H1 (cell line): ENCODE measurements at regions not wholly inside any gene's neighbourhood (a gene's known extent, or its start where the extent isn't known, plus 50 kb on each side); places are given as distances from the start of the nearest gene placed in this dataset.

Experiments
- CTCF ChIA-PET: fragments of 300-600 bp; sonication (Branson Sonifier 250); formaldehyde crosslinking; loops from one replicate; lab custom pipeline; 2021; ENCODE audit not compliant: partially characterized antibody; lab: Charles Lee
- POLR2A ChIA-PET: fragments of 300-600 bp; sonication (Branson Sonifier 250); formaldehyde crosslinking; loops from one replicate; lab custom pipeline; 2021; ENCODE audit warnings: inconsistent platforms; ENCODE audit not compliant: partially characterized antibody; lab: Charles Lee
- DNase-seq, 2 experiments: peaks; one replicate each; pipeline versions ENCODE4 v3.0.0 to v3.0.0-alpha.2; 2010 to 2022; ENCODE audit warnings: low spot score in 2 of 2, low read depth in 1 of 2, mixed read lengths in 1 of 2
- FAIRE-seq: peaks from 2 replicates; lab custom pipeline; 2011; peaks lifted over from hg19 to GRCh38; lab: Jason Lieb, UNC
- H2AFZ ChIP-seq: 2 replicates; pipeline ENCODE4 v1.8.1; 2012; ENCODE audit warnings: low read length, inconsistent platforms
- H2AK5ac ChIP-seq: 2 replicates; pipeline ENCODE4 v1.6.1; 2013; ENCODE audit warnings: low read depth, low read length
- H2BK120ac ChIP-seq: replicated peaks from 2 replicates; pipeline ENCODE3; 2013; ENCODE audit warnings: low read depth, low read length, inconsistent platforms
- H2BK12ac ChIP-seq: 2 replicates; pipeline ENCODE4 v1.6.1; 2013; ENCODE audit warnings: low read depth, low read length
- H2BK15ac ChIP-seq: 2 replicates; pipeline ENCODE4 v1.6.1; 2013; ENCODE audit warnings: low read length
- H2BK20ac ChIP-seq: 2 replicates; pipeline ENCODE4 v1.6.1; 2013; ENCODE audit warnings: low read length
- H2BK5ac ChIP-seq: 2 replicates; pipeline ENCODE4 v1.6.1; 2013; ENCODE audit warnings: low read depth, low read length
- H3K14ac ChIP-seq: 2 replicates; pipeline ENCODE4 v1.6.1; 2013; ENCODE audit warnings: inconsistent platforms; ENCODE audit not compliant: insufficient read length
- H3K18ac ChIP-seq: 2 replicates; pipeline ENCODE4 v1.6.1; 2013; ENCODE audit warnings: low read length; ENCODE audit errors: extremely low read depth
- H3K23ac ChIP-seq: 2 replicates; pipeline ENCODE4 v1.6.1; 2013; ENCODE audit warnings: inconsistent platforms; ENCODE audit not compliant: insufficient read length
- H3K23me2 ChIP-seq: 2 replicates; pipeline ENCODE4 v1.6.1; 2013; ENCODE audit warnings: low read depth, low read length
- H3K27ac ChIP-seq: 2 replicates; pipeline ENCODE4 v1.6.1; 2011; ENCODE audit warnings: low read depth, low read length, inconsistent platforms
- H3K27me3 ChIP-seq, 4 experiments: replicated peaks in 1 of 4; 1 replicate in 1 of 4; 2 replicates in 3 of 4; pipeline versions ENCODE4 v1.6.1 to v1.8.1; 2011 to 2013; ENCODE audit warnings: low read length in 3 of 4, mild to moderate bottlenecking in 3 of 4, inconsistent platforms in 2 of 4, mixed read lengths in 2 of 4, moderate library complexity in 1 of 4; ENCODE audit not compliant: control insufficient read depth in 3 of 4, insufficient read depth in 3 of 4; ENCODE audit errors: extremely low read depth in 1 of 4
- H3K36me3 ChIP-seq, 4 experiments: 2 replicates each; pipeline versions ENCODE4 v1.6.1 to v1.8.1; 2011 to 2013; ENCODE audit warnings: mild to moderate bottlenecking in 4 of 4, low read length in 3 of 4, moderate library complexity in 2 of 4, control low read depth in 1 of 4, inconsistent platforms in 1 of 4; ENCODE audit not compliant: insufficient read depth in 4 of 4, control insufficient read depth in 2 of 4
- H3K4ac ChIP-seq: replicated peaks from 2 replicates; pipeline ENCODE3; 2013; ENCODE audit warnings: low read length, low read depth, mixed read lengths, inconsistent platforms; ENCODE audit not compliant: insufficient read length
- H3K4me1 ChIP-seq, 4 experiments: replicated peaks in 1 of 4; 1 replicate in 1 of 4; 2 replicates in 3 of 4; pipeline versions ENCODE4 v1.6.1 to v1.8.1; 2011 to 2013; ENCODE audit warnings: low read length in 3 of 4, inconsistent platforms in 2 of 4, mixed read lengths in 1 of 4; ENCODE audit not compliant: insufficient read depth in 4 of 4, control insufficient read depth in 3 of 4
- H3K4me2 ChIP-seq, 2 experiments: 2 replicates each; pipeline versions ENCODE4 v1.6.1 to v1.8.1; 2011 to 2013; ENCODE audit warnings: low read depth in 2 of 2, low read length in 2 of 2, control low read depth in 1 of 2, inconsistent platforms in 1 of 2, mild to moderate bottlenecking in 1 of 2; ENCODE audit not compliant: insufficient read depth in 1 of 2
- H3K4me3 ChIP-seq, 4 experiments: fragments of 200-600, 300-600 bp in 1 of 4; sonication (generic), shearing (Covaris generic), sonication (Bioruptor Twin) in 1 of 4; 2 replicates each; pipeline versions ENCODE4 v1.5.1 to v1.8.1; 2011 to 2016; ENCODE audit warnings: low read length in 4 of 4, low read depth in 3 of 4, control low read depth in 2 of 4, inconsistent platforms in 2 of 4, mild to moderate bottlenecking in 2 of 4, mixed read lengths in 1 of 4, moderate library complexity in 1 of 4; ENCODE audit not compliant: insufficient read depth in 2 of 4; ENCODE audit errors: extremely low read depth in 1 of 4
- H3K56ac ChIP-seq: replicated peaks from 2 replicates; pipeline ENCODE3; 2013; ENCODE audit warnings: low read depth, mild to moderate bottlenecking, mixed read lengths, low read length, inconsistent platforms; ENCODE audit not compliant: insufficient read length
- H3K79me1 ChIP-seq: 2 replicates; pipeline ENCODE4 v1.6.1; 2013; ENCODE audit warnings: low read depth, low read length, control low read depth
- H3K79me2 ChIP-seq, 2 experiments: 2 replicates each; pipeline versions ENCODE4 v1.6.1 to v1.8.1; 2012 to 2013; ENCODE audit warnings: low read length in 2 of 2, mild to moderate bottlenecking in 2 of 2, inconsistent platforms in 1 of 2; ENCODE audit not compliant: insufficient read depth in 2 of 2, control insufficient read depth in 1 of 2
- H3K9ac ChIP-seq, 4 experiments: replicated peaks in 1 of 4; 1 replicate in 1 of 4; 2 replicates in 3 of 4; pipeline versions ENCODE4 v1.6.1 to v1.8.1; 2011 to 2013; ENCODE audit warnings: low read depth in 3 of 4, low read length in 3 of 4, control low read depth in 2 of 4, mild to moderate bottlenecking in 2 of 4, moderate library complexity in 2 of 4, inconsistent platforms in 1 of 4; ENCODE audit errors: extremely low read depth in 1 of 4
- H3K9me3 ChIP-seq, 2 experiments: 2 replicates each; pipeline versions ENCODE4 v1.6.1 to v1.8.1; 2012 to 2013; ENCODE audit warnings: mild to moderate bottlenecking in 2 of 2, moderate library complexity in 2 of 2, control low read depth in 1 of 2, inconsistent platforms in 1 of 2, low read depth in 1 of 2, low read length in 1 of 2, mixed read lengths in 1 of 2; ENCODE audit not compliant: insufficient read depth in 2 of 2
- H4K20me1 ChIP-seq, 2 experiments: replicated peaks in 1 of 2; 2 replicates each; pipeline versions ENCODE3 to v1.8.1; 2011 to 2013; ENCODE audit warnings: inconsistent platforms in 2 of 2, low read length in 2 of 2, mild to moderate bottlenecking in 1 of 2; ENCODE audit not compliant: insufficient read depth in 2 of 2, control insufficient read depth in 1 of 2
- H4K5ac ChIP-seq: 2 replicates; pipeline ENCODE4 v1.6.1; 2013; ENCODE audit warnings: low read length, low read depth, mixed read lengths, inconsistent platforms; ENCODE audit not compliant: insufficient read length
- H4K8ac ChIP-seq: 2 replicates; pipeline ENCODE4 v1.8.0; 2013; ENCODE audit warnings: mild to moderate bottlenecking, moderate library complexity, low read length, inconsistent platforms; ENCODE audit not compliant: insufficient read depth; ENCODE audit errors: extremely low read depth
- H4K91ac ChIP-seq: replicated peaks from 2 replicates; pipeline ENCODE3; 2013; ENCODE audit warnings: low read length, mixed read lengths, inconsistent platforms; ENCODE audit not compliant: insufficient read length
- BACH1 ChIP-seq: IDR thresholded peaks from 2 replicates; pipeline ENCODE4 v1.6.1; 2012; ENCODE audit warnings: low read length, improper control_type of control experiment
- EP300 ChIP-seq, 2 experiments: IDR thresholded peaks; 1 replicate in 1 of 2; 2 replicates in 1 of 2; pipeline ENCODE4 v1.6.1; 2011 to 2012; ENCODE audit warnings: low read depth in 2 of 2, low read length in 2 of 2, mild to moderate bottlenecking in 2 of 2, borderline replicate concordance in 1 of 2, inconsistent platforms in 1 of 2, moderate library complexity in 1 of 2
- JUND ChIP-seq: IDR thresholded peaks from 2 replicates; pipeline ENCODE4 v1.6.1; 2011; ENCODE audit warnings: mild to moderate bottlenecking, improper control_type of control experiment, low read length
- NANOG ChIP-seq: IDR thresholded peaks from 2 replicates; pipeline ENCODE4 v1.6.1; 2011; ENCODE audit warnings: low read length, low read depth, mild to moderate bottlenecking, inconsistent platforms; ENCODE audit not compliant: insufficient read depth, poor library complexity, severe bottlenecking
- NRF1 ChIP-seq: IDR thresholded peaks from 2 replicates; pipeline ENCODE4 v1.6.1; 2011; ENCODE audit warnings: mild to moderate bottlenecking, low read depth, low read length, improper control_type of control experiment
- SIRT6 ChIP-seq: IDR thresholded peaks from one replicate; pipeline ENCODE4 v1.7.1; 2012; ENCODE audit warnings: low read length, inconsistent platforms
- WGBS, 2 experiments: shearing (Covaris generic) in 1 of 2; methylation state at CpG; one replicate each; pipeline versions ENCODE4 v1.1.6 to v1.1.7; 2013 to 2015; ENCODE audit warnings: low lambda C conversion rate in 2 of 2, mixed read lengths in 2 of 2, inconsistent platforms in 1 of 2, low coverage in 1 of 2, missing lambda C conversion rate in 1 of 2; ENCODE audit not compliant: insufficient replicate concordance in 2 of 2, insufficient coverage in 1 of 2, insufficient read length in 1 of 2; ENCODE audit errors: extremely low coverage in 1 of 2, missing lambda C conversion rate in 1 of 2; 5-methylcytosine and 5-hydroxymethylcytosine counted together

GRCh38 chr13:80973721-80974120, 632.8 kb upstream of the SPRY2 start:
- no peaks in the 10 kb centered on the region for H3K9me3 ChIP-seq

More at GRCh38 chr13:80973721-80974120, 632.8 kb upstream of the SPRY2 start:
- H3K4me2 ChIP-seq: no peak overlapping the region
- H3K18ac ChIP-seq: no peak overlapping the region
- no peaks in the 10 kb centered on the region for H3K36me3 ChIP-seq
- FAIRE-seq: no peak
- no peaks in the 10 kb centered on the region for H3K23me2 ChIP-seq
- no peak overlapping the region for H4K5ac ChIP-seq
- no peak for DNase-seq
- H2BK20ac ChIP-seq: no peak overlapping the region
- no peak overlapping the region for H2AFZ ChIP-seq
- POLR2A ChIA-PET: no interaction called here
- H2BK15ac ChIP-seq: no peak overlapping the region
- no peak overlapping the region for H2BK120ac ChIP-seq
- H3K4me1 ChIP-seq: no peaks in the 10 kb centered on the region; a peak in 1 of 7 replicates
- no peak overlapping the region for H2BK12ac ChIP-seq
- no peak overlapping the region for H3K27ac ChIP-seq
- no peak overlapping the region for H3K14ac ChIP-seq
- no peak overlapping the region for H2BK5ac ChIP-seq
- H3K4me3 ChIP-seq: no peak overlapping the region
- H3K23ac ChIP-seq: no peak overlapping the region
- CTCF ChIA-PET: no interaction called here
- H3K56ac ChIP-seq: no peak overlapping the region
- no peak overlapping the region for H4K8ac ChIP-seq
- no peaks in the 10 kb centered on the region for H4K20me1 ChIP-seq
- H3K27me3 ChIP-seq: no peaks in the 10 kb centered on the region
- H3K79me2 ChIP-seq: no peaks in the 10 kb centered on the region
- no peak overlapping the region for H3K4ac ChIP-seq
- TF ChIP-seq NRF1 (no peak), NANOG (no peak), EP300 (IDR thresholded peaks at IDR 0.05; ENCODE audit: borderline replicate concordance in 1 of 2, low read depth in 2 of 2, low read length in 2 of 2) (no peak), SIRT6 (no peak), BACH1 (no peak), JUND (no peak)
- no peak overlapping the region for H3K9ac ChIP-seq
- no peak overlapping the region for H4K91ac ChIP-seq
- WGBS, 2 experiments: 100% methylated on average over 2 of the region's 2 CpGs; no CpG with 5 or more reads in 1 of the 2 experiments
- no peaks in the 10 kb centered on the region for H3K79me1 ChIP-seq
- no peak overlapping the region for H2AK5ac ChIP-seq
